OCI-LY3 (cell line): ENCODE measurements at regions not wholly inside any gene's neighbourhood (a gene's known extent, or its start where the extent isn't known, plus 50 kb on each side); places are given as distances from the start of the nearest gene placed in this dataset.
A peak's percentile ranks its signal among the peaks of the same experiment; 100 is the strongest.

Experiments used
- H2AFZ ChIP-seq: fragments of 200-600, 300-600 bp; shearing (Covaris generic); 2 replicates; pipeline ENCODE4 v1.6.0; 2014; ENCODE audit warnings: antibody characterized with exemption, low read depth, low read length
- H3K27ac ChIP-seq: fragments of 200-600, 300-600 bp; sonication (generic); 2 replicates; pipeline ENCODE4 v1.5.1; 2014; ENCODE audit warnings: mild to moderate bottlenecking, low read length, moderate library complexity, mixed read lengths
- H3K27me3 ChIP-seq: fragments of 200-600, 300-600 bp; sonication (generic); 2 replicates; pipeline ENCODE4 v1.6.1; 2014; ENCODE audit warnings: low read depth, low read length, mixed read lengths
- H3K36me3 ChIP-seq: fragments of 200-600, 300-600 bp; sonication (generic); replicated peaks from 2 replicates; pipeline ENCODE3; 2014; ENCODE audit warnings: low read depth, low read length, mixed read lengths
- H3K4me1 ChIP-seq: fragments of 300-600, 200-600 bp; sonication (generic); 2 replicates; pipeline ENCODE4 v1.6.1; 2014; ENCODE audit warnings: low read length, mixed read lengths
- H3K4me2 ChIP-seq: fragments of 200-600, 300-600 bp; sonication (generic); 2 replicates; pipeline ENCODE4 v1.6.1; 2014; ENCODE audit warnings: low read length, mixed read lengths
- H3K4me3 ChIP-seq: fragments of 300-600, 200-600 bp; sonication (generic); 2 replicates; pipeline ENCODE4 v1.5.1; 2014; ENCODE audit warnings: antibody characterized with exemption, mild to moderate bottlenecking, low read length, moderate library complexity
- H3K79me2 ChIP-seq: fragments of 300-600, 200-600 bp; shearing (Covaris generic); 2 replicates; pipeline ENCODE4 v1.6.1; 2014; ENCODE audit warnings: mild to moderate bottlenecking, low read length, mixed read lengths
- H3K9ac ChIP-seq: fragments of 300-600, 200-600 bp; shearing (Covaris generic); 2 replicates; pipeline ENCODE4 v1.6.0; 2014; ENCODE audit warnings: mild to moderate bottlenecking, low read length, moderate library complexity
- H3K9me3 ChIP-seq: fragments of 200-600, 300-600 bp; shearing (Covaris generic); 2 replicates; pipeline ENCODE4 v1.6.1; 2014; ENCODE audit warnings: low read length, mixed read lengths; ENCODE audit not compliant: insufficient read depth
- H4K20me1 ChIP-seq: fragments of 200-600, 300-600 bp; sonication (generic); 2 replicates; pipeline ENCODE4 v1.6.1; 2016; ENCODE audit warnings: low read length, mixed read lengths; ENCODE audit not compliant: insufficient read depth
- EZH2phosphoT487 ChIP-seq: fragments of 200-600 bp; shearing (Covaris generic); IDR thresholded peaks from 2 replicates; pipeline ENCODE4 v1.6.1; 2018; ENCODE audit warnings: antibody characterized with exemption, mixed run types, low read depth
- TF ChIP-seq, protein P1 (sequence below): fragments of 200-600, 300-600 bp; sonication (generic); IDR thresholded peaks from 2 replicates; pipeline ENCODE4 v1.5.1; 2014; ENCODE audit warnings: antibody characterized with exemption, low read length, low read depth

GRCh38 chr10:76697923-76698322, 939.7 kb downstream of the KCNMA1 start:
- Histone ChIP-seq H3K79me2 (no peaks in the 10 kb centered on the region), H3K9ac (no peak overlapping the region), H3K9me3 (no peaks in the 10 kb centered on the region), H3K27me3 (peaks cover 4% of the 10 kb centered on the region; the same call in 1 of the 2 replicates), H3K36me3 (no peaks in the 10 kb centered on the region), H3K4me2 (no peak overlapping the region), H3K27ac (no peak overlapping the region), H3K4me3 (no peak overlapping the region), H4K20me1 (no peaks in the 10 kb centered on the region), H2AFZ (no peak overlapping the region), H3K4me1 (no peaks in the 10 kb centered on the region)
- TF ChIP-seq EZH2phosphoT487: no peak
- TF ChIP-seq, protein P1, sequence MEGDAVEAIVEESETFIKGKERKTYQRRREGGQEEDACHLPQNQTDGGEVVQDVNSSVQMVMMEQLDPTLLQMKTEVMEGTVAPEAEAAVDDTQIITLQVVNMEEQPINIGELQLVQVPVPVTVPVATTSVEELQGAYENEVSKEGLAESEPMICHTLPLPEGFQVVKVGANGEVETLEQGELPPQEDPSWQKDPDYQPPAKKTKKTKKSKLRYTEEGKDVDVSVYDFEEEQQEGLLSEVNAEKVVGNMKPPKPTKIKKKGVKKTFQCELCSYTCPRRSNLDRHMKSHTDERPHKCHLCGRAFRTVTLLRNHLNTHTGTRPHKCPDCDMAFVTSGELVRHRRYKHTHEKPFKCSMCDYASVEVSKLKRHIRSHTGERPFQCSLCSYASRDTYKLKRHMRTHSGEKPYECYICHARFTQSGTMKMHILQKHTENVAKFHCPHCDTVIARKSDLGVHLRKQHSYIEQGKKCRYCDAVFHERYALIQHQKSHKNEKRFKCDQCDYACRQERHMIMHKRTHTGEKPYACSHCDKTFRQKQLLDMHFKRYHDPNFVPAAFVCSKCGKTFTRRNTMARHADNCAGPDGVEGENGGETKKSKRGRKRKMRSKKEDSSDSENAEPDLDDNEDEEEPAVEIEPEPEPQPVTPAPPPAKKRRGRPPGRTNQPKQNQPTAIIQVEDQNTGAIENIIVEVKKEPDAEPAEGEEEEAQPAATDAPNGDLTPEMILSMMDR: 0 out of 2 replicates have a peak, but pooled peaks have one; percentile 4

DNA sequence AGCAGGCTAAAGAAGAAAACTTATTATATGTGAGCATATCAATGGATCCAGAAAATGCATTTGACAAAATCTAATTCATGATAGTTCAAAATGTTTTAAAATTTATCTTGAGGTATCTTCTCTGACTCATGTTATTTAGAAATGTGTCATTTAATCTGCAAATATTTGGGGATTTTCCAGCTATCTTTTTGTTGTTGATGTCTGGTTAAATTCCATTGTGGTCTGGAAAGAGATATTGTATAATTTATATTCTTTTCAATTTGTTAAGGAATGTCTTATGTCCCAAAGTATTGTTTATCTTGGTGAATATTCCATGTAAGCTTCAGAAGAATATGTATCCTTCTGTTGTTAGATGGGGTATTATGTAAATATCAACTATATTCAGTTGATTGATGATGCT, 942.5 kb downstream of the KCNMA1 start:
- no peaks in the 10 kb centered on the region for H3K36me3 ChIP-seq
- no peak overlapping the region for H3K4me2 ChIP-seq
- no peaks in the 10 kb centered on the region for H4K20me1 ChIP-seq
- H2AFZ ChIP-seq: no peak overlapping the region
- no peak overlapping the region for H3K9ac ChIP-seq
- peaks cover 4% of the 10 kb centered on the region; the same call in 1 of the 2 replicates for H3K27me3 ChIP-seq
- no peak overlapping the region for H3K4me3 ChIP-seq
- no peaks in the 10 kb centered on the region for H3K79me2 ChIP-seq
- TF ChIP-seq, protein P1: no peak
- TF ChIP-seq EZH2phosphoT487: no peak
- no peak overlapping the region for H3K27ac ChIP-seq
- no peaks in the 10 kb centered on the region for H3K4me1 ChIP-seq
- no peaks in the 10 kb centered on the region for H3K9me3 ChIP-seq

- no peak for TF ChIP-seq EZH2phosphoT487
- TF ChIP-seq, protein P1: no peak
- H3K27me3 ChIP-seq: no peaks in the 10 kb centered on the region
- no peak overlapping the region for H3K4me2 ChIP-seq
- H3K9me3 ChIP-seq: no peaks in the 10 kb centered on the region
- H4K20me1 ChIP-seq: no peaks in the 10 kb centered on the region
- no peak overlapping the region for H2AFZ ChIP-seq
- no peaks in the 10 kb centered on the region for H3K4me1 ChIP-seq
- no peak overlapping the region for H3K4me3 ChIP-seq
- no peak overlapping the region for H3K27ac ChIP-seq
- no peaks in the 10 kb centered on the region for H3K36me3 ChIP-seq
- H3K9ac ChIP-seq: no peak overlapping the region
- H3K79me2 ChIP-seq: no peaks in the 10 kb centered on the region
Observed at GRCh38 chr10:76686201-76686600, 951.4 kb downstream of the KCNMA1 start.

GRCh38 chr10:76684968-76685367, 952.6 kb downstream of the KCNMA1 start:
- Histone ChIP-seq H3K36me3 (no peaks in the 10 kb centered on the region), H2AFZ (no peak overlapping the region), H4K20me1 (no peaks in the 10 kb centered on the region), H3K27me3 (no peaks in the 10 kb centered on the region), H3K27ac (no peak overlapping the region), H3K4me3 (no peak overlapping the region), H3K4me1 (no peaks in the 10 kb centered on the region), H3K9me3 (no peaks in the 10 kb centered on the region), H3K9ac (no peak overlapping the region), H3K79me2 (no peaks in the 10 kb centered on the region), H3K4me2 (no peak overlapping the region)
- TF ChIP-seq, protein P1: no peak
- TF ChIP-seq EZH2phosphoT487: no peak
